Brain microvascular endothelial cell (primary cell): ENCODE measurements at regions not wholly inside any gene's neighbourhood (a gene's known extent, or its start where the extent isn't known, plus 50 kb on each side); places are given as distances from the start of the nearest gene placed in this dataset.
A peak's percentile ranks its signal among the peaks of the same experiment; 100 is the strongest.
"Not testable (repeated sequence)": the region's sequence is repeated elsewhere in the genome, so short reads cannot be mapped to it uniquely, and the experiment has no call there.

ENCODE experiments used
- DNase-seq: peaks from one replicate; pipeline ENCODE4 v3.0.0-alpha.2; 2020
- H3K27ac ChIP-seq: fragments of 250-450 bp; sonication (Bioruptor Pico); 2 replicates; pipeline ENCODE4 v1.5.1; 2020; ENCODE audit warnings: mild to moderate bottlenecking, moderate library complexity
- H3K27me3 ChIP-seq: fragments of 250-450 bp; sonication (Bioruptor Pico); replicated peaks from 2 replicates; pipeline ENCODE4 v1.5.1; 2020; ENCODE audit warnings: mild to moderate bottlenecking
- H3K36me3 ChIP-seq: fragments of 250-450 bp; sonication (Bioruptor Pico); replicated peaks from 2 replicates; pipeline ENCODE4 v1.5.1; 2020; ENCODE audit warnings: mild to moderate bottlenecking
- H3K4me3 ChIP-seq: 2 replicates; pipeline ENCODE4 v1.5.1; 2011; ENCODE audit warnings: low read depth, mild to moderate bottlenecking, control low read depth, low read length, moderate library complexity
- CTCF ChIP-seq: IDR thresholded peaks from 2 replicates; pipeline ENCODE4 v1.5.1; 2011; ENCODE audit warnings: low read depth, mild to moderate bottlenecking, moderate library complexity, low read length, control low read depth, inconsistent platforms; ENCODE audit errors: missing control alignments
- in situ Hi-C: cut with HindIII; loops from 2 replicates; pipeline ENCODE4 v1.10.0; 2017; ENCODE audit warnings: low sequenced_read_pairs, low pct_ligation_motif_present

- no peaks in the 10 kb centered on the region for H3K27me3 ChIP-seq
- no peaks in the 10 kb centered on the region for H3K36me3 ChIP-seq
- no peak overlapping the region for H3K27ac ChIP-seq
- DNase-seq, result peak; percentile 38
- in situ Hi-C loops, result no loop called here
- no peak overlapping the region for H3K4me3 ChIP-seq
- TF ChIP-seq CTCF, result peak; percentile 82
Measured at GRCh38 chrX:109886122-109886761, 116.7 kb upstream of the TMEM164 start.

- H3K27me3 ChIP-seq, result no peaks in the 10 kb centered on the region
- no peak overlapping the region for H3K27ac ChIP-seq
- peak; percentile 67 for TF ChIP-seq CTCF
- in situ Hi-C loops, result no loop called here
- no peak overlapping the region for H3K4me3 ChIP-seq
- no peaks in the 10 kb centered on the region for H3K36me3 ChIP-seq
- DNase-seq, result peak; percentile 12
Measured at GRCh38 chrX:109889289-109890006, 113.5 kb upstream of the TMEM164 start.

GRCh38 chrX:109890300-109890699 is 112.6 kb upstream of the TMEM164 start:
- in situ Hi-C loops, result no loop called here
- Histone ChIP-seq H3K27me3 (no peaks in the 10 kb centered on the region), H3K36me3 (no peaks in the 10 kb centered on the region), H3K27ac (no peak overlapping the region), H3K4me3 (no peak overlapping the region)
- TF ChIP-seq CTCF, result no peak
- no peak for DNase-seq

GRCh38 chrX:109890910-109891502 is 111.9 kb upstream of the TMEM164 start:
- in situ Hi-C loops, result no loop called here
- DNase-seq, result peak; percentile 45
- no peaks in the 10 kb centered on the region for H3K27me3 ChIP-seq
- H3K27ac ChIP-seq, result no peak overlapping the region
- peak; percentile 91 for TF ChIP-seq CTCF
- no peak overlapping the region for H3K4me3 ChIP-seq
- no peaks in the 10 kb centered on the region for H3K36me3 ChIP-seq

- H3K4me3 ChIP-seq, H3K36me3 ChIP-seq, H3K27me3 ChIP-seq, DNase-seq, H3K27ac ChIP-seq, in situ Hi-C loops: not testable (repeated sequence)
Measured at GRCh38 chrX:109896024-109896423, 106.9 kb upstream of the TMEM164 start.

GRCh38 chrX:109902665-109903064 is 100.2 kb upstream of the TMEM164 start:
- DNase-seq, result peak; percentile 29
- in situ Hi-C loops, result no loop called here
- Histone ChIP-seq H3K27me3 (no peaks in the 10 kb centered on the region), H3K27ac (no peak overlapping the region), H3K36me3 (no peaks in the 10 kb centered on the region), H3K4me3 (no peak overlapping the region)
- TF ChIP-seq CTCF, result no peak
